HG03196 (cell line): ENCODE measurements at regions not wholly inside any gene's neighbourhood (a gene's known extent, or its start where the extent isn't known, plus 50 kb on each side); places are given as distances from the start of the nearest gene placed in this dataset.

Source experiments
- ATAC-seq: cut with Tn5 transposase; IDR thresholded peaks from one replicate; pipeline ENCODE4 v1.9.1; 2021; ENCODE audit not compliant: unreplicated experiment

GRCh38 chr2:106941372-106941993 is 55.5 kb upstream of the ST6GAL2 start:
- no peak for ATAC-seq

- no peak for ATAC-seq
Observed at GRCh38 chr2:106943468-106944200, 57.7 kb upstream of the ST6GAL2 start.

GRCh38 chr2:106944215-106944614 is 58.2 kb upstream of the ST6GAL2 start:
- no peak for ATAC-seq

- no peak for ATAC-seq
Observed at GRCh38 chr2:106948540-106948939, 62.6 kb upstream of the ST6GAL2 start.

GRCh38 chr2:106953236-106953635 is 67.3 kb upstream of the ST6GAL2 start:
- ATAC-seq = no peak

- ATAC-seq = no peak
Observed at GRCh38 chr2:106953779-106954178, 67.8 kb upstream of the ST6GAL2 start.

- ATAC-seq = no peak
Observed at GRCh38 chr2:106954304-106954703, 68.3 kb upstream of the ST6GAL2 start.

GRCh38 chr2:106956416-106956815 is 70.4 kb upstream of the ST6GAL2 start:
- no peak for ATAC-seq

GRCh38 chr2:106956879-106957278 is 70.9 kb upstream of the ST6GAL2 start:
- no peak for ATAC-seq

- no peak for ATAC-seq
Observed at GRCh38 chr2:106959975-106960682, 74.2 kb upstream of the ST6GAL2 start.

GRCh38 chr2:106960683-106961161 is 74.8 kb upstream of the ST6GAL2 start:
- ATAC-seq = no peak

GRCh38 chr2:106961328-106961727 is 75.4 kb upstream of the ST6GAL2 start:
- ATAC-seq = no peak

GRCh38 chr2:106963156-106963555 is 77.2 kb upstream of the ST6GAL2 start:
- ATAC-seq = no peak

GRCh38 chr2:106963893-106964292 is 77.9 kb upstream of the ST6GAL2 start:
- no peak for ATAC-seq

GRCh38 chr2:106965611-106966010 is 79.6 kb upstream of the ST6GAL2 start:
- no peak for ATAC-seq

- ATAC-seq = no peak
Observed at GRCh38 chr2:106969777-106970176, 83.8 kb upstream of the ST6GAL2 start.

GRCh38 chr2:106970471-106971261 is 84.7 kb upstream of the ST6GAL2 start:
- ATAC-seq = no peak

GRCh38 chr2:106972782-106973181 is 86.8 kb upstream of the ST6GAL2 start:
- ATAC-seq = no peak

- ATAC-seq = no peak
Observed at GRCh38 chr2:106974891-106975290, 88.9 kb upstream of the ST6GAL2 start.

GRCh38 chr2:106975641-106976040 is 89.7 kb upstream of the ST6GAL2 start:
- ATAC-seq = no peak

- ATAC-seq = no peak
Observed at GRCh38 chr2:106976548-106976947, 90.6 kb upstream of the ST6GAL2 start.
